SK-N-SH treated with all-trans-retinoic acid at 6 μM for 48 hours (cell line): ENCODE measurements at regions not wholly inside any gene's neighbourhood (a gene's known extent, or its start where the extent isn't known, plus 50 kb on each side); places are given as distances from the start of the nearest gene placed in this dataset.

Experiments used
- ATAC-seq: fragments of 200-7000 bp; cut with Tn5 transposase; 3 replicates; pipeline ENCODE4 v1.9.1; 2020; ENCODE audit warnings: mild to moderate bottlenecking, moderate library complexity
- BACH2 ChIP-seq: fragments of 250-450 bp; sonication (Bioruptor Pico); IDR thresholded peaks from 2 replicates; pipeline ENCODE4 v1.9.0; 2021; ENCODE audit warnings: mild to moderate bottlenecking, borderline replicate concordance
- CSDC2 ChIP-seq: fragments of 250-450 bp; sonication (Bioruptor Pico); IDR thresholded peaks from 2 replicates; pipeline ENCODE4 v1.5.0; 2020; ENCODE audit warnings: mild to moderate bottlenecking, moderate library complexity
- ESRRG ChIP-seq: fragments of 250-450 bp; sonication (Bioruptor Pico); IDR thresholded peaks from 2 replicates; pipeline ENCODE4 v1.6.1; 2021; ENCODE audit warnings: mild to moderate bottlenecking
- GLIS3 ChIP-seq: fragments of 250-450 bp; sonication (Bioruptor Pico); IDR thresholded peaks from 2 replicates; pipeline ENCODE4 v1.5.0; 2020; ENCODE audit warnings: mild to moderate bottlenecking, moderate library complexity
- ISL1 ChIP-seq: fragments of 250-450 bp; sonication (Bioruptor Pico); IDR thresholded peaks from 2 replicates; pipeline ENCODE4 v2.1.2; 2022; ENCODE audit warnings: mild to moderate bottlenecking, moderate library complexity
- OSR1 ChIP-seq: fragments of 250-450 bp; sonication (Bioruptor Pico); IDR thresholded peaks from 2 replicates; pipeline ENCODE4 v1.8.0; 2022; ENCODE audit warnings: moderate library complexity, mild to moderate bottlenecking, inconsistent platforms
- POU6F1 ChIP-seq: fragments of 250-450 bp; sonication (Bioruptor Pico); IDR thresholded peaks from 2 replicates; pipeline ENCODE4 v1.8.0; 2021; ENCODE audit warnings: low read depth, mild to moderate bottlenecking, moderate library complexity, borderline replicate concordance
- PPARA ChIP-seq: fragments of 250-450 bp; sonication (Bioruptor Pico); IDR thresholded peaks from 2 replicates; pipeline ENCODE4 v1.5.0; 2020; ENCODE audit warnings: mild to moderate bottlenecking, borderline replicate concordance
- SNAI2 ChIP-seq: fragments of 250-450 bp; sonication (Bioruptor Pico); IDR thresholded peaks from 2 replicates; pipeline ENCODE4 v1.5.0; 2020; ENCODE audit warnings: mild to moderate bottlenecking, moderate library complexity
- TCF4 ChIP-seq: fragments of 250-450 bp; sonication (Bioruptor Pico); IDR thresholded peaks from 2 replicates; pipeline ENCODE4 v1.8.0; 2021; ENCODE audit warnings: mild to moderate bottlenecking, moderate library complexity, borderline replicate concordance
- TOX ChIP-seq: fragments of 250-450 bp; sonication (Bioruptor Pico); IDR thresholded peaks from 2 replicates; pipeline ENCODE4 v1.8.0; 2021; ENCODE audit warnings: mild to moderate bottlenecking, moderate library complexity, borderline replicate concordance
- ZC3H10 ChIP-seq: fragments of 250-450 bp; sonication (Bioruptor Pico); IDR thresholded peaks from 2 replicates; pipeline ENCODE4 v1.5.1; 2021; ENCODE audit warnings: mild to moderate bottlenecking, moderate library complexity
- ZFP3 ChIP-seq: fragments of 250-450 bp; sonication (Bioruptor Pico); IDR thresholded peaks from 2 replicates; pipeline ENCODE4 v1.5.0; 2020; ENCODE audit warnings: mild to moderate bottlenecking, moderate library complexity
- ZFP30 ChIP-seq: fragments of 450-650 bp; formaldehyde crosslinking; IDR thresholded peaks from 2 replicates; pipeline ENCODE4 v1.5.0; 2022; ENCODE audit warnings: mild to moderate bottlenecking, moderate library complexity
- ZNF565 ChIP-seq: fragments of 450-650 bp; formaldehyde crosslinking; conservative IDR thresholded peaks from 2 replicates; pipeline ENCODE4 v1.5.0; 2020; ENCODE audit warnings: low read depth, mild to moderate bottlenecking, moderate library complexity
- ZNF70 ChIP-seq: fragments of 450-650 bp; formaldehyde crosslinking; IDR thresholded peaks from 2 replicates; pipeline ENCODE4 v1.5.0; 2020; ENCODE audit warnings: mild to moderate bottlenecking, moderate library complexity
- ZNF8 ChIP-seq: fragments of 450-650 bp; formaldehyde crosslinking; IDR thresholded peaks from 2 replicates; pipeline ENCODE4 v1.5.0; 2020; ENCODE audit warnings: mild to moderate bottlenecking, moderate library complexity
- TF ChIP-seq, protein P1 (sequence below): fragments of 250-450 bp; sonication (Bioruptor Pico); IDR thresholded peaks from 2 replicates; pipeline ENCODE4 v1.5.0; 2020; ENCODE audit warnings: mild to moderate bottlenecking, moderate library complexity
- TF ChIP-seq, protein P2 (sequence below): fragments of 250-450 bp; sonication (Bioruptor Pico); IDR thresholded peaks from 2 replicates; pipeline ENCODE4 v1.5.1; 2021; ENCODE audit warnings: mild to moderate bottlenecking, moderate library complexity
- TF ChIP-seq, protein P3 (sequence below): fragments of 250-450 bp; sonication (Bioruptor Pico); IDR thresholded peaks from 2 replicates; pipeline ENCODE4 v1.5.1; 2020; ENCODE audit warnings: low read depth, mild to moderate bottlenecking, moderate library complexity

DNA sequence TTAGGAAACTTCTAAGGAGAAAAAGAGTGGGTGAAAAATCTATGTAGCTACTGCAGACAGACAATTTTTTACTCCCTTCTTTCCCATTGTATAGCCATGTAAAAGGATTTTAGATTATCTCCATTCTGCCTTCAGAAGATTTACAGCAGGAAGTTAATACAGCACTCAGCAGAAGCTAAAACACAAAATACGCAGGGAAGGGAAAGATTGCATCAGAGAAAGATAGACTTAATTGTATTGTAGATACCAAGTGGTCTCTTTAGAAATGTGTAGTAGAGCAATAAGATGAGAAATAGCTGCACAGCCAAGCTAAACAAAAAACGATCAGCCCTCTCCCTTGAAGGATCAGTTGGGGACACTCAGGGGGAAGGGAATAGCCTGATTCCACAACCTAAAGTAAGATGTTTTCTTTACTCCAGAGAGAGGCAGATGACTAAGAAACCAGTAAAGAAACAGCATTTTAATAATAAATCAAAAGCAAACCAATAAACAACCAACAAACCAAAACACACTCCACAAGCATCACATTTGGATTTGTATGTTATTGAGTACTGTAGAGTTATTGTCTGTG is 236.7 kb upstream of the SLITRK1 start (continued):
- TF ChIP-seq, protein P1, sequence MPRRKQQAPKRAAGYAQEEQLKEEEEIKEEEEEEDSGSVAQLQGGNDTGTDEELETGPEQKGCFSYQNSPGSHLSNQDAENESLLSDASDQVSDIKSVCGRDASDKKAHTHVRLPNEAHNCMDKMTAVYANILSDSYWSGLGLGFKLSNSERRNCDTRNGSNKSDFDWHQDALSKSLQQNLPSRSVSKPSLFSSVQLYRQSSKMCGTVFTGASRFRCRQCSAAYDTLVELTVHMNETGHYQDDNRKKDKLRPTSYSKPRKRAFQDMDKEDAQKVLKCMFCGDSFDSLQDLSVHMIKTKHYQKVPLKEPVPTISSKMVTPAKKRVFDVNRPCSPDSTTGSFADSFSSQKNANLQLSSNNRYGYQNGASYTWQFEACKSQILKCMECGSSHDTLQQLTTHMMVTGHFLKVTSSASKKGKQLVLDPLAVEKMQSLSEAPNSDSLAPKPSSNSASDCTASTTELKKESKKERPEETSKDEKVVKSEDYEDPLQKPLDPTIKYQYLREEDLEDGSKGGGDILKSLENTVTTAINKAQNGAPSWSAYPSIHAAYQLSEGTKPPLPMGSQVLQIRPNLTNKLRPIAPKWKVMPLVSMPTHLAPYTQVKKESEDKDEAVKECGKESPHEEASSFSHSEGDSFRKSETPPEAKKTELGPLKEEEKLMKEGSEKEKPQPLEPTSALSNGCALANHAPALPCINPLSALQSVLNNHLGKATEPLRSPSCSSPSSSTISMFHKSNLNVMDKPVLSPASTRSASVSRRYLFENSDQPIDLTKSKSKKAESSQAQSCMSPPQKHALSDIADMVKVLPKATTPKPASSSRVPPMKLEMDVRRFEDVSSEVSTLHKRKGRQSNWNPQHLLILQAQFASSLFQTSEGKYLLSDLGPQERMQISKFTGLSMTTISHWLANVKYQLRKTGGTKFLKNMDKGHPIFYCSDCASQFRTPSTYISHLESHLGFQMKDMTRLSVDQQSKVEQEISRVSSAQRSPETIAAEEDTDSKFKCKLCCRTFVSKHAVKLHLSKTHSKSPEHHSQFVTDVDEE (CRISPR knock-in tag), result no peak
- no peak for TF ChIP-seq PPARA (CRISPR knock-in tag)
- TF ChIP-seq OSR1 (CRISPR knock-in tag), result no peak
- no peak for TF ChIP-seq POU6F1 (CRISPR knock-in tag)
- TF ChIP-seq ESRRG (CRISPR knock-in tag), result no peak
- no peak for TF ChIP-seq TOX
- TF ChIP-seq BACH2 (CRISPR knock-in tag), result no peak
- TF ChIP-seq TCF4 (CRISPR knock-in tag), result no peak
- no peak for TF ChIP-seq SNAI2 (CRISPR knock-in tag)
- TF ChIP-seq ZNF565 (CRISPR knock-in tag), result no peak

- ATAC-seq, result no peak
- TF ChIP-seq PPARA (CRISPR knock-in tag) (no peak), ZC3H10 (no peak), BACH2 (CRISPR knock-in tag) (no peak), TCF4 (CRISPR knock-in tag) (no peak), ZNF565 (CRISPR knock-in tag) (no peak)
- TF ChIP-seq, protein P2, sequence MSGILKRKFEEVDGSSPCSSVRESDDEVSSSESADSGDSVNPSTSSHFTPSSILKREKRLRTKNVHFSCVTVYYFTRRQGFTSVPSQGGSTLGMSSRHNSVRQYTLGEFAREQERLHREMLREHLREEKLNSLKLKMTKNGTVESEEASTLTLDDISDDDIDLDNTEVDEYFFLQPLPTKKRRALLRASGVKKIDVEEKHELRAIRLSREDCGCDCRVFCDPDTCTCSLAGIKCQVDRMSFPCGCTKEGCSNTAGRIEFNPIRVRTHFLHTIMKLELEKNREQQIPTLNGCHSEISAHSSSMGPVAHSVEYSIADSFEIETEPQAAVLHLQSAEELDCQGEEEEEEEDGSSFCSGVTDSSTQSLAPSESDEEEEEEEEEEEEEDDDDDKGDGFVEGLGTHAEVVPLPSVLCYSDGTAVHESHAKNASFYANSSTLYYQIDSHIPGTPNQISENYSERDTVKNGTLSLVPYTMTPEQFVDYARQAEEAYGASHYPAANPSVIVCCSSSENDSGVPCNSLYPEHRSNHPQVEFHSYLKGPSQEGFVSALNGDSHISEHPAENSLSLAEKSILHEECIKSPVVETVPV (CRISPR knock-in tag), result no peak
Measured at GRCh38 chr13:84098273-84098672, 216.0 kb upstream of the SLITRK1 start.

DNA sequence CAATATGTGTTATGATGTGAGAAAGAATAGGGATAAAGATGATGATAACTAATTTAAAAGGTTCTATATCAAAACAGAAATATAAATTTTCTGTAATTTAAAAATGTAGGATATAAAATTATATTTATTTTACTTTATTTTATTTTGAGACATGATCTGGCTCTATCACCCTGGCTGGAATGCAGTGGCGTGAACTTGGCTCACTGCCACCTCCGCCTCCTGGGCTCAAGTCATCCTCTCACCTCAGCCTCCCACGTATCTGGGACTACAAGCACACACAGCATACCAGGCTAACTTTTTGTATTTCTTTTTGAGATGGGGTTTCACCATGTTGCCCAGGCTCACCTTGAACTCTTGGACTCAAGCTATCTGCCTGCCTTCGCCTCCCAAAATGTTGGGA is 214.9 kb upstream of the SLITRK1 start:
- no peak for TF ChIP-seq ZNF565 (CRISPR knock-in tag)
- no peak for TF ChIP-seq ZNF70 (CRISPR knock-in tag)
- TF ChIP-seq TOX, result no peak
- TF ChIP-seq ZFP30 (CRISPR knock-in tag), result no peak
- no peak for TF ChIP-seq ZFP3
- TF ChIP-seq ZC3H10, result no peak
- TF ChIP-seq TCF4 (CRISPR knock-in tag), result no peak
- TF ChIP-seq, all 23 proteins: peak for 0
- ATAC-seq, result no peak

GRCh38 chr13:84096216-84096615 is 213.9 kb upstream of the SLITRK1 start:
- no peak for TF ChIP-seq CSDC2 (CRISPR knock-in tag)
- TF ChIP-seq ESRRG (CRISPR knock-in tag), result no peak
- no peak for TF ChIP-seq ZFP3
- no peak for TF ChIP-seq OSR1 (CRISPR knock-in tag)
- TF ChIP-seq ISL1 (CRISPR knock-in tag), result no peak
- ATAC-seq, result no peak

DNA sequence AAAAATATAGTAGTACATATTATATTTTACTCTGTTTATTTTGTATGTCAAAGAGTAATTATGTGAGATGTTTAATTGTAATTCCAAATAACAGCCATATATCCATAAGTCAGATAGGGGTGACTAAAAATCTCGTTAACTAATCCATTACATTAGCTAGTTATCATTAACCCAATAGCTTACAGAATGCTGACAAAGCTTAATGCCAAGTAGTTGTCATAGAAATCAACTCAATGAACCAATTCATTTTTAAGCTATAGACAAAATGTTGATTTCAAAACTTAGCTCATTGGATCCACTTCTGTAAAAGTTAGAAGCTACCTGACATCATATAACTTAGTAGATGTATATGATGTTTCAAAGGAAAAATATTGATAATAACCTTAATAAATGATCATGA is 206.7 kb upstream of the SLITRK1 start:
- no peak for ATAC-seq
- TF ChIP-seq POU6F1 (CRISPR knock-in tag) (no peak), ZNF565 (CRISPR knock-in tag) (no peak), ZNF8 (CRISPR knock-in tag) (no peak), ESRRG (CRISPR knock-in tag) (no peak), TOX (no peak), GLIS3 (CRISPR knock-in tag) (no peak), ISL1 (CRISPR knock-in tag) (no peak), ZNF70 (CRISPR knock-in tag) (no peak), BACH2 (CRISPR knock-in tag) (no peak), OSR1 (CRISPR knock-in tag) (no peak), ZC3H10 (no peak), PPARA (CRISPR knock-in tag) (no peak), CSDC2 (CRISPR knock-in tag) (no peak)
- TF ChIP-seq, protein P3, sequence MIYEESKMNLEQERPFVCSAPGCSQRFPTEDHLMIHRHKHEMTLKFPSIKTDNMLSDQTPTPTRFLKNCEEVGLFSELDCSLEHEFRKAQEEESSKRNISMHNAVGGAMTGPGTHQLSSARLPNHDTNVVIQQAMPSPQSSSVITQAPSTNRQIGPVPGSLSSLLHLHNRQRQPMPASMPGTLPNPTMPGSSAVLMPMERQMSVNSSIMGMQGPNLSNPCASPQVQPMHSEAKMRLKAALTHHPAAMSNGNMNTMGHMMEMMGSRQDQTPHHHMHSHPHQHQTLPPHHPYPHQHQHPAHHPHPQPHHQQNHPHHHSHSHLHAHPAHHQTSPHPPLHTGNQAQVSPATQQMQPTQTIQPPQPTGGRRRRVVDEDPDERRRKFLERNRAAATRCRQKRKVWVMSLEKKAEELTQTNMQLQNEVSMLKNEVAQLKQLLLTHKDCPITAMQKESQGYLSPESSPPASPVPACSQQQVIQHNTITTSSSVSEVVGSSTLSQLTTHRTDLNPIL (CRISPR knock-in tag), result no peak
- TF ChIP-seq, protein P1 (CRISPR knock-in tag), result no peak
